HPDE6-E6E7 (cell line): ENCODE measurements at regions not wholly inside any gene's neighbourhood (a gene's known extent, or its start where the extent isn't known, plus 50 kb on each side); places are given as distances from the start of the nearest gene placed in this dataset.
"Not testable (repeated sequence)": the region's sequence is repeated elsewhere in the genome, so short reads cannot be mapped to it uniquely, and the experiment has no call there.

Experiments used
- DNase-seq: peaks from one replicate; pipeline ENCODE4 v3.0.0; 2011; ENCODE audit warnings: missing footprints; ENCODE audit errors: extremely low spot score

GRCh38 chr2:126050991-126051736, 604.8 kb upstream of the GYPC start:
- DNase-seq, result no peak

DNA sequence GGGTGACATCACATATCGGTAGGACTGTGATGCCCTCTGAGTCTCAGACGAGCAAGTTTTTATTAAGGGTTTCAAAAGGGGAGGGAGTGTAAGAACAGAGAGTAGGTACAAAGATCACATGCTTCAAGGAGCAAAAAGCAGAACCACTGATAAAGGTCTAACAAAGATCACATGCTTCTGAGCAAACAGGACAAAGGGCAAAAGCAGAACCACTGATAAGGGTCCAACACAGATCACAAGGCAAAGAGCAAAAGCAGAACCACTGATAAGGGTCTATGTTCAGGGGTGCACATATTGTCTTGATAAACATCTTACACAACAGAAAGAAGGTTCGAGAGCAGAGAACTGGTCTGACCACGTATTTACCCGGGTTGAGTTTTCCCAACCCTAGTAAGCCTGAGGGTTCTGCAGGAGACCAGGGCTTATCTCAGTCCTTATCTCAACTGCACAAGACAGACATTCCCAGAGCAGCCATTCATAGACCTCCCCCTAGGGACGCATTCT, 604.2 kb upstream of the GYPC start:
- not testable (repeated sequence) for DNase-seq

- DNase-seq, result no peak
Observed at GRCh38 chr2:126059379-126059778, 596.6 kb upstream of the GYPC start.

DNA sequence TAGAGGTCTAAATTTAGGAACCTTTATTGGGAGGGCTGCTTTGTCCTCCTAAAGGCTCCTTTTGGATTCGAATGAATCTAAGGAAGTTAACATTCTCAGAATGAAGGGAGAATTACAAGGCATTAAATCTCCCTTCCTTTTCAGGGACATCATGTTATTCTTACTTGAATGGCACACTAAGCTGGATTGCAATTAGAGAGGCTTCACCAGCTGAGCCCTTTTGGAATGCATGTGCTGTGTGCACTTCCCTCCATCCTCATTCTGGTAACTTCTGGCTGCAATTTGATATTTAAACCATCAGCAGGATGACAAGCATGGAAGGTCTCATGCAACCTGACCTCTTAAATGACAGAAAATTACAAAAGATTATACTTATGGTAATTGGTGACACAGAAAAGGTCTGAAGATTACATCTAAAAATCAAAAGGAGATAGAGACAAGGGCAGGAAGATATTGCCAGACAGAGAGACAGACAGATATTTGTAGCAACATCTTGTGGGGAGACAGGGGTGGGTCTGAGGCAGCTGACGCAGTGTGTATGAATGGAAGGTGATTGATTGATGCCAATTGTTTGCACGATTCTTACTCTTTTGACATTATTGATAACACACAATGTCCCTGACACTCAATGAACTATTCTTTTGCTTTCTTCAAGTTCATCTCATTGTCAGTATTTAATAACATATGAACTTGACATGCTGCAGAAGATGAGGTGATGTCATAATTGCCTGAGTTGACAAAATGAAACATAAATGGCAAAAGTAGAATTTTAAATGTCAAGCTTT, 570.8 kb upstream of the GYPC start:
- no peak for DNase-seq

- no peak for DNase-seq
Observed at GRCh38 chr2:126100962-126101361, 555.0 kb upstream of the GYPC start.

DNA sequence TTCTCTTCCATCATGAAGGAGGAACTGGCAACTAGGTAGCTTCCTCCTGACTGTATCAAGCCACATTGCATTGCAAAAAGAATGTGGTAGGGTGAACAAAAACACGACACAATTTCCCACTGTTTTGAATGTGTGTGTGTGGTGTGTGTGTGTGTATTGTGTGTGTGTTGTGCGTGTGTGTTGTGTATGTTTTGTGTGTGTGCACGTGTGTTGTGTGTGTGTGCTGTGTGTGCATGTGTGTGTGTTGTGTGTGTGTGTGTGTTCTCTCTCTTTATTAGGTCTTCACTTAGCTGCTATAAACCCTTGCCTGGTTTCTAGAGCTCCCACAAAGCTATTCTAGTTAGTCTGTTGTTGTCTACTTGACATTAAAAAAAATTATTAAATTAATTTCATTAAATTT, 550.0 kb upstream of the GYPC start:
- DNase-seq, result no peak

GRCh38 chr2:126107883-126108282, 548.1 kb upstream of the GYPC start:
- DNase-seq, result no peak

DNA sequence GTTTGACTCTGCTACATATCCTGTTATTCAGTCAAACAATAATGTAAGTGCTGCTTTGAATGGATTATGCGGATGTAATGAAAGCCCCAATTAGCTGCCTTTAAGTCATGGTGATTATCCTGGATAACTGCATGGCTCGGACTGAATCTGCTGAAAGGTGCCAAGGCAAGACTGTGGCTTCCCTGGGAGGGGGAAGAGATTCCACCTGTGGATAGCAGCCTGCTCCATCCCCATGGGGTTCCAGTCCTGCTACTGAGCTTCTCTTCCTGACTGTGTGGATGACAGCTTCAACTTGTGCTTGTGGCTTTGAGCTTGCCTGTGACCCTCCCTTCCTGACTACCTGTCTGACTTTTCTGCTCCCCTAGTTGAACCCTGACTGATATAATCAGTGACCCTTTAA, 540.0 kb upstream of the GYPC start:
- no peak for DNase-seq

DNA sequence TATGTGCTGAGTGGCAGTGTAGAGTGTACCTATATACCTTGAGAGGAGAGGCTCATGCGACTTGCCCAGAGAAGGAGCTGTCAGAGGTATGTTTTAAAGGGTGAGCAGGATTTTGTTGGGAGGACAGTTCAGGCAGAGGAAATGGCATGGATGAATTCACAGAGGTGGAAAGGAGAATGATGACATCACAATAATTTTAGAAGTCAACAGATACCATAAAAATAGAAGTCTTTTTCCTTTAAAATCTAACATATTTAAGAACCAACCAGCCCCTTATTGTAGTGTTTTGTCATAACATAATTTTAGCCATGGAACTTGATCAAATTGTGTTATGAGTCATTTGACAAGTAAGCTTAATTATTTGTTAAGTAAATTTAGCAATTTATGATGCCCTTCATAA, 538.1 kb upstream of the GYPC start:
- no peak for DNase-seq

DNA sequence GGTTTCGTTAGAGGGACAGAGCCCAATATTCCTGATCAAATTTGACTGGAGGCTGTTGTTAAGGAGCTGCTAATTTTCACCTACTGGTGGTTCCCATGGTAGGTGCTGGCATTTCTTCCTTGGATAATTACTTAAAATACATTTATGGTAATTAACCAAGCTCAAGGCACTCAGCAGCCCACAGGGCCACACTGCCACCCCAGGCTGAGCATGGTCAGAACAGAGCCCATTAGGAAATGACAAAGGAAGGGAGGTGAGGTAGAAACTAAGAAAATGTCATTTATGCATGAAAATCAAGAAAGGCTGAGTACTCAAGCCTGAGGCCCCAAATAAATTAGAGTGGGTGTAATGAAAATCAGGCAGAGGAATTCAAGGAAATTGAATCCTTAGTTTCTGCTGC, 510.2 kb upstream of the GYPC start:
- DNase-seq, result no peak

GRCh38 chr2:126154256-126154785, 501.6 kb upstream of the GYPC start:
- DNase-seq, result no peak

DNA sequence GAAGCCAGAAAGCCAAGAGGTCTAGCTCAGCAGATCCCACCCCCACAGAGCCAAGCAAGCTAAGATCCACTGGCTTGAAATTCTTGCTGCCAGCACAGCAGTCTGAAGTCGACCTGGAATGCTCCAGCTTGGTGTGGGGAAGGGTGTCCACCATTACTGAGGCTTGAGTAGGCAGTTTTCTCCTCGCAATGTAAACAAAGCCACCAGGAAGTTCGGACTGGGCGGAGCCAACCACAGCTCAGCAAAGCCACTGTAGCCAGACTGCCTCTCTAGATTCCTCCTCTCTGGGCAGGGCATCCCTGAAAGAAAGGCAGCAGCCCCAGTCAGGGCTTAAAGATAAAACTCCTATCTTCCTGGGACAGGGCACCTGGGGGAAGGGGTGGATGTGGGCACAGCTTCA, 495.0 kb upstream of the GYPC start:
- DNase-seq, result not testable (repeated sequence)

DNA sequence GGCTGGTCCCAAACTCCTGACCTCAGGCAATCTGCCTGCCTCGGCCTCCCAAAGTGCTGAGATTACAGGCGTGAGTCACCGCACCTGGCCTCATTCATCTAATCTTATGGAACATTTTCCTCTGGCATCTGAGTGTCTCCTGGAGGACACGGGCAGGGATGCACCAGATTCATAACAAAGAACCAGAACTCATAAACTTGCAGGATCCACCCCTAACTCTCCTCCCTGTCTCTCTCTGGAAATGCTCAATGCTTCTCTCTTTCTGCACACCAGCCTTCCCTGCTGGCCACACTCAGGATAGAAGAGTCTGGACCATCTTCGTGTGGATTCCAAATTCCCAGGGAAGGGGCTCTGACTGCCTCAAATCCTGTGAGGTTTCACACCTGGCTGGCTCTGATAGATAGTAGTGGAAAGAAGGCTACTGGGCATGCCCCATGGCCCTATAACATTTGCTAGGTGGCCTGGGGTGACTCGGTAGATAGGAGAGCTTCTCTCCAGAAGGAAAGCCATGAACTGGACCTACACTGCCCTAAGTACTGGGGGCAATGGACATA, 483.2 kb upstream of the GYPC start:
- no peak for DNase-seq

GRCh38 chr2:126175222-126175621, 480.7 kb upstream of the GYPC start:
- no peak for DNase-seq

DNA sequence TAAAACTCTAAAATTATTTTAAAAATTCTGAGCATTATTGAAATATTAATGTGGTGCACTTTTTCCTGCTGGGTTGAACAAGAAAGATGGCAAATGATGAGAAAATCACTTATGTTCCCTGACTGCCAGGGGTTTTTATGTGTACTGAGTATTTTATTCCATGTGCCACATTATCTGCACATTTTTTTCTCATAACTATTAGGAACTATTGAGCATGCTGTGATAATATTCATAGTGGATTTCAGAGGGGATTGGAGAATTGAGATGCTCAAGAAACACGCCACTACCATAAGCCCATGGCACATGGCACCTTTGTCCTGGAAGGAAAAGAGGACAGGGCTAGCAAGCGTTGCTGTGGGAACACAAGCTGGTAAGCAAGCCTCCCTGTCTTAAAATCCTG, 478.5 kb upstream of the GYPC start:
- no peak for DNase-seq

- DNase-seq, result no peak
Observed at GRCh38 chr2:126187668-126188067, 468.3 kb upstream of the GYPC start.

GRCh38 chr2:126189527-126189926, 466.4 kb upstream of the GYPC start:
- DNase-seq, result no peak

DNA sequence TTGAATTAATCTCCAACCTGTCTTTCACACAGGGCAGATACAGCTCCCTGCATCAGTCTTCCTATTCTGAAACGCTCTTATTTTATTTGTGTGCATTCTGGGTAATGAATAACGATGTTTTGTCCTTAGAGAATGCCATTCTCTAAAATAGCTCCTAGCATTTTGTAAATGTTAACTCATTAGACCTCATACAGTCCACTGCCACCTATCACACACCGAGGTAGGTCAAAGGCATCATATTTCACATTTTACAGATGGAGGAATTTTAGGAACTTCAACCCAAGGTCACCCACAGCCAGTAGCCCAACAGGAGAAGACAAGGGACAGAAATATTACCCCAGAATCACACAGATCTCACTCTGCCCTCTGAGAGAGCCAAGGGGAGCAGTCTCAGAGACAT, 455.4 kb upstream of the GYPC start:
- DNase-seq, result no peak

DNA sequence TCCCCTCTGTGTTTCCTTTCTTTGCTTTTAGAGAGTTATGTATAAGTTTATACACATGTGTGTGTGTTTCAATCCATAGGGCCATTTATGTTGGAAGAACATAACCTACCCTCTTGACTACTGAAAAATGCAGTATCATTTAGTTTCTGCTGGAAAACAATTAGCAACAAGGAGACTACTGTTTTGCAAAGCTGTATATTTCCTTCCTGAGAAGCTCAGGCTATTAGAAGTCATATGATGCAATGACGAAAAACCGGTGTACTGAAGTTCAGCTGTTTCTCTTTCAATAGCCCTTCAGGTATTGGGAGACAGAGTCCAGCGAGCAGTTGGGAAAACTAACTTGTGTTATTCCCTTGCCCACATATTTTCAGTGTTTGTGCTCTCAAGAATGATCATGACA, 447.7 kb upstream of the GYPC start:
- no peak for DNase-seq

- DNase-seq, result no peak
Observed at GRCh38 chr2:126212735-126213134, 443.2 kb upstream of the GYPC start.

DNA sequence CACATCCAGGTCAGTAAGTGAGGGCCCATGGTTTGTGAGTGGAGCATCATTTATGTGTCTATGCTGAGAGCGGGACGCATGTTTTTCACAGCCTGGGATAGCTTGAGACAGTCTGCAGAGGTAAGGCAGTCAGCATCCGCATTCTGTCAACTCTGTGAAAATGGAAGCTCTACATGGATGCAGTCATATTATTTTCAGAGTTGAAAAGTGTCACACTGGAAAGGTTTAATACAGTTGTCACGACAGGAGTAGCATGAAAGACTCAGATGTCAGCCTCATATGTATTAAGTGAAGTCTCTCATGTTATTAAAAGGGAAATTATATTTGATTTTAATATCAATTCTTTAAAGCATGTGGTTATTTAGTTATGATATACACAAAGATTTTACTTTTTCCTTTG, 436.9 kb upstream of the GYPC start:
- no peak for DNase-seq

DNA sequence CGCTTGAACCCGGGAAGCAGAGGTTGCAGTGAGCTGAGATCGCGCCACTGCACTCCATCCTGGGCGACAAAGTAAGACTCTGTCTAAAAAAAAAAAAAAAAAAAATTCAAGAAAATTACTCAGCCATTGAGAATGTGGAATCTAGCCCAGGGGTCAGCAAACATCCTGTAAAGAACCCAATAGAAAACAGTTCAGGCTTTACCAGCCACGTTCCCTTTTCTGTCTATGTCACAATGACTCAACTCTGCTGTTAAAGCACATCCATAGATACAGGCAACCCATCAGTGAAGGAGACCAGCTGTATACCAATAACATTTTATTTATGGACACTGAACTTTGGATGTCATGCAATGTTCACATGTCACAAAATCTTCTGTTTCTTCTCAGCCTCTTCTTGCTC, 435.6 kb upstream of the GYPC start:
- no peak for DNase-seq

- no peak for DNase-seq
Observed at GRCh38 chr2:126221506-126221905, 434.5 kb upstream of the GYPC start.
